ENCODE measurements at regions not wholly inside any gene's neighbourhood (a gene's known extent, or its start where the extent isn't known, plus 50 kb on each side); places are given as distances from the start of the nearest gene placed in this dataset.
A peak's percentile ranks its signal among the peaks of the same experiment; 100 is the strongest.

DNA sequence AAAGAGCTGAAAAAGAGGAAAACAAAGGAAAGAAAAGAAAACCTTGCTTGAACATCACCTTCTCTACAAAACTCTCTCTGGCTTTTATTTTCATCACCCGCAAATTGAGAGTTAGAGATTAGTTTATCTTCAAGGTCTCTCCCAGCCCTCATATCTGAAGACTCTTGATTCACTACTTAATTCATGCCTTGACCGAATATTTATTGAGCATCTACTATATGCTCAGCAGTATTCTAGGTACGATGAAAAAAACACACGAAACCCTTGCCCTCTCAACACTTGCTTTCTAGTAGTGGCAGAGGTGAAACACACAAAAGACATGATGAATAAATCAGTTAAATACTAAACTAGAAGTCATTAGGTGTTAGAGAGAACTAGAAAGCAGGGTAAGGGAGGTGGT, 150.6 kb upstream of the CADM1 start:
- intact Hi-C loops (cut with DNase I, micrococcal nuclease), result no loop called here
- no peaks in the 10 kb centered on the region for H3K9me3 ChIP-seq
- DNase-seq (no peak), ATAC-seq (no peak)
- no peak overlapping the region for H3K4me3 ChIP-seq
- no peak for TF ChIP-seq CTCF (IDR thresholded peaks at IDR 0.05)
- no peaks in the 10 kb centered on the region for H3K4me1 ChIP-seq (ENCODE audit: low read depth)
- no peaks in the 10 kb centered on the region for H3K36me3 ChIP-seq (ENCODE audit: low read depth)

GRCh38 chr11:115653926-115654325, 149.7 kb upstream of the CADM1 start:
- TF ChIP-seq CTCF (IDR thresholded peaks at IDR 0.05), result no peak
- ATAC-seq (peak; percentile 95), DNase-seq (peak; percentile 80 to 84 (median 83))
- intact Hi-C loops (cut with DNase I, micrococcal nuclease), result no loop called here
- no peaks in the 10 kb centered on the region for H3K4me1 ChIP-seq (ENCODE audit: low read depth)
- H3K9me3 ChIP-seq, result no peaks in the 10 kb centered on the region
- H3K4me3 ChIP-seq, result no peak overlapping the region
- no peaks in the 10 kb centered on the region for H3K36me3 ChIP-seq (ENCODE audit: low read depth)

GRCh38 chr11:115653076-115653475, 148.9 kb upstream of the CADM1 start:
- intact Hi-C loops (cut with DNase I, micrococcal nuclease), result no loop called here
- DNase-seq (no peak), ATAC-seq (no peak)
- Histone ChIP-seq H3K36me3 (ENCODE audit: low read depth) (no peaks in the 10 kb centered on the region), H3K9me3 (no peaks in the 10 kb centered on the region), H3K4me3 (no peak overlapping the region), H3K4me1 (ENCODE audit: low read depth) (no peaks in the 10 kb centered on the region)
- no peak for TF ChIP-seq CTCF (IDR thresholded peaks at IDR 0.05)

GRCh38 chr11:115652496-115652895, 148.3 kb upstream of the CADM1 start:
- no peak for DNase-seq
- ATAC-seq, result no peak
- Histone ChIP-seq H3K9me3 (no peaks in the 10 kb centered on the region), H3K4me1 (ENCODE audit: low read depth) (no peaks in the 10 kb centered on the region), H3K36me3 (ENCODE audit: low read depth) (no peaks in the 10 kb centered on the region), H3K4me3 (no peak overlapping the region)
- intact Hi-C loops (cut with DNase I, micrococcal nuclease), result no loop called here
- TF ChIP-seq CTCF (IDR thresholded peaks at IDR 0.05), result no peak

DNA sequence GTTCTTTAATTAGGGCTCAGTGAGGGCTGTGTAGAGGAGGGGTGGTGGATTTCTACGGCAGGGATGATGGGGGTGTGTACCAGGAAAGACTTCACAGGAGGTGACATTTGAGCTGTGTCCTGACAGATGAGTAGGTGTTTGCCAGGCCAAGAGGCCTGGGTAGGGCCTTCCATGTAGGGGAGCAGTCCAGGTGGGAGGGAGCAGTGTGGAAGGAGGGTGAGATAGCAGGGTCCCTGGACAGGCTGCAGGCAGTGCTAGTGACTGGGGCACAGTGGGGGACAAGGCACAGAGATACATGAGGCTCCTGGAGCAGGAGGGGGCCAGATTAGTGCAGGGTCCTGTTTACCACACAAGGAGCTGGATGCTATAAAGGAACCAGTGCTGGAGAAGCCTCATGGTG, 147.9 kb upstream of the CADM1 start:
- intact Hi-C loops (cut with DNase I, micrococcal nuclease), result no loop called here
- H3K4me1 ChIP-seq (ENCODE audit: low read depth), result no peaks in the 10 kb centered on the region
- H3K36me3 ChIP-seq (ENCODE audit: low read depth), result no peaks in the 10 kb centered on the region
- TF ChIP-seq CTCF (IDR thresholded peaks at IDR 0.05), result no peak
- no peaks in the 10 kb centered on the region for H3K9me3 ChIP-seq
- no peak overlapping the region for H3K4me3 ChIP-seq
- no peak for DNase-seq
- no peak for ATAC-seq

- no peak for DNase-seq
- Histone ChIP-seq H3K36me3 (ENCODE audit: low read depth) (no peaks in the 10 kb centered on the region), H3K9me3 (no peaks in the 10 kb centered on the region), H3K4me1 (ENCODE audit: low read depth) (no peaks in the 10 kb centered on the region), H3K4me3 (no peak overlapping the region)
- no peak for ATAC-seq
- TF ChIP-seq CTCF (IDR thresholded peaks at IDR 0.05), result no peak
- intact Hi-C loops (cut with DNase I, micrococcal nuclease), result no loop called here
Observed at GRCh38 chr11:115649461-115649860, 145.2 kb upstream of the CADM1 start.
